Erythroblast (primary cell): ENCODE measurements at regions not wholly inside any gene's neighbourhood (a gene's known extent, or its start where the extent isn't known, plus 50 kb on each side); places are given as distances from the start of the nearest gene placed in this dataset.
A peak's percentile ranks its signal among the peaks of the same experiment; 100 is the strongest.

Source experiments
- DNase-seq, 2 experiments: peaks; one replicate each; lab custom pipeline; 2025; lab: John Stamatoyannopoulos, UW
- GATA1 ChIP-seq: IDR thresholded peaks from 2 replicates; pipeline ENCODE4 v1.6.1; 2011; ENCODE audit warnings: low read depth, mild to moderate bottlenecking, control low read depth, low read length, moderate library complexity
- POLR2A ChIP-seq: IDR thresholded peaks from 2 replicates; pipeline ENCODE4 v1.6.1; 2011; ENCODE audit warnings: mild to moderate bottlenecking, low read length

DNA sequence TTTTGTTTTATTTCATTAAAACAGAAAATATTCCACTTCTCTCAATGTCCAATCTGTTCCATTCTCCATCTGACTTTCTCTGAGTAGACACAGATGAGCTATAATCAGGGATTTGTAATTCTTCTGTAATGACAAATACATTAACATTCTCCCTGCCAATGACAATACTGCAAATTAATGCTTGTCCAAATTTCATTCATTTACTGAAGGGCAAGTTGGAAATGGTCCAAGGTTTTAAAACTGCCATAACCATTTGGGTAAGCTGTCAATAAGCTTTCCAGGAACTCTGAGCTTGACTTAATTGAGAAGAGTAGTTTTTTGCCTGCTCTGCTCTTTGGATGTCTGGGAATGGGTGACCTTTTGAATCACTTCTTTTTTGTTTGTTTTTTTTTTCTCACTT lies 253.5 kb downstream of the DMRTA1 start:
- no peak for DNase-seq
- TF ChIP-seq POLR2A (no peak), GATA1 (no peak)

DNA sequence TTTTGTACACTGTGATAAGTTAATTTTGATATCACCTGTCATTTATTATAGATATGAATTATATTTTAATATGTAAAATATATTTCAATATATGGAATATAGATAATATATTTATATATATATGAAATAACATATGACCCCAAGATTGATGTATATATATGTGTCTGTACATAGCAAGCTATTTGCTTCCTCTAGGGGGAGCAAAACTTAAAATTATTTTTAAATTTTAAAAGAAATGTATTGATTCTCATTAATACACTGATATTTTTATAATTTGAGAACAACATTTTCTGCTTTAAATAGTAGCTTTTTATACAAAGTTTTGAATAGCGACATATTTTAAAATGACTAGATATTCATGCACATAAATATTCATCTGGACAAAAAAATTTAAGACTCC lies 272.0 kb downstream of the DMRTA1 start:
- TF ChIP-seq POLR2A (no peak), GATA1 (no peak)
- no peak for DNase-seq

GRCh38 chr9:22722492-22722891 lies 275.9 kb downstream of the DMRTA1 start:
- TF ChIP-seq POLR2A (no peak), GATA1 (no peak)
- no peak for DNase-seq

DNA sequence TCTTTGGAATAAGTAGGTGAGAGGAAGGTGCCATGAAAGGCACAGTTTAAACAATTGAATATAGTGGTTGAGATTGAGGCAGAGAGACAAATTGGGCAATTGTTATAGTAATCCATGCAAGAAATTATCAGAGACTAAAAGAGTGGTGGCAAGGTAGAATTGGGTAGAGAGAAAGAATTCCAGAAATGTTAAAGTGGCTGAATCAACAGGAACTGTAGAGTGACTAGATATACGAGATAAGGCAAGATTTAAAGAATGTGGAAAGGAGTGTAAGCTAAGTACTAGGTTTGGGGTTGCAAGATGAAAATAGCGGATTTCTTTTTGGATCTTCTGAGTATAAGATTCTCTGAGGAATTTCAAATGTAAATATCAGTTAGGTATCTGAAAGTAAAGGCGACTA lies 285.2 kb downstream of the DMRTA1 start:
- DNase-seq = no peak
- TF ChIP-seq GATA1 (no peak), POLR2A (no peak)

GRCh38 chr9:22739712-22740111 lies 293.1 kb downstream of the DMRTA1 start:
- no peak for DNase-seq
- no peak for TF ChIP-seq POLR2A
- no peak for TF ChIP-seq GATA1

DNA sequence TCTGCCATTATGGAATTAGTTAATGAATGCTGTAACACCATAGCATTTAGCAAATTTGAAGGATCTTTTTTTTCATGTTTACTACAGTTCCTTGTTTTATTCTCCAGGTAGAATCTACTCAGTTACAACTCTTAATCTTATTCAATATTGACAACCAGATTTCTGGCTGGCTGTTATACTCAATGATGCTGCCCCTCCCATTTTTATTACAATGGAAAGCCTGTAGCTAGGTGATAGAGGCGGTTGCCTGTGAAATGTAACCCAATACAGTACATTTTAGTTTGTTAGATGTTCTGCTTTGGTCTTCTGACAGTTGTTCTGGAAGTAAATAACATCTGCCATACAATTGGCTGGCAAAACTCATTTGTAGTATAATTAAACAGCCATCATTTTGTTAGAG lies 294.2 kb downstream of the DMRTA1 start:
- TF ChIP-seq POLR2A = no peak
- DNase-seq = no peak

DNA sequence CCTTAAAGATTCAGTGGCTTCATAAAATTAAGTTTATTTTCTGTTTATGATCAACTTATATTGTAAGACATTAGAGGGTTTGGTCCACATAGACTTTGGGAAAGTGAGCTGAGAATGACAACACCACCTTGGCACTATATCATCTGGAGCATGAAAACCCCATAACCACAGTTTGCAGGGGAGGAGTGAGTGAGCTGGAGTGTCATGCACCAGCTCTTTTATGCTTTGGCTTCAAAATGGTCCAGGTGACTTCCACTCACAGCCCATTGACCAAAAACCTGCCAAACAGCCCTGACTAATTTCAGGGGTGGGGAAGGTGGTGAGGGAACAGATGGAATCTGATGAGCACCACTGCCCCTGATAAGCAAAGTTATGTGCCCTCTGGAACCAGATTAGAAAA lies 295.8 kb downstream of the DMRTA1 start:
- no peak for DNase-seq
- TF ChIP-seq POLR2A = no peak
- TF ChIP-seq GATA1 = no peak

DNA sequence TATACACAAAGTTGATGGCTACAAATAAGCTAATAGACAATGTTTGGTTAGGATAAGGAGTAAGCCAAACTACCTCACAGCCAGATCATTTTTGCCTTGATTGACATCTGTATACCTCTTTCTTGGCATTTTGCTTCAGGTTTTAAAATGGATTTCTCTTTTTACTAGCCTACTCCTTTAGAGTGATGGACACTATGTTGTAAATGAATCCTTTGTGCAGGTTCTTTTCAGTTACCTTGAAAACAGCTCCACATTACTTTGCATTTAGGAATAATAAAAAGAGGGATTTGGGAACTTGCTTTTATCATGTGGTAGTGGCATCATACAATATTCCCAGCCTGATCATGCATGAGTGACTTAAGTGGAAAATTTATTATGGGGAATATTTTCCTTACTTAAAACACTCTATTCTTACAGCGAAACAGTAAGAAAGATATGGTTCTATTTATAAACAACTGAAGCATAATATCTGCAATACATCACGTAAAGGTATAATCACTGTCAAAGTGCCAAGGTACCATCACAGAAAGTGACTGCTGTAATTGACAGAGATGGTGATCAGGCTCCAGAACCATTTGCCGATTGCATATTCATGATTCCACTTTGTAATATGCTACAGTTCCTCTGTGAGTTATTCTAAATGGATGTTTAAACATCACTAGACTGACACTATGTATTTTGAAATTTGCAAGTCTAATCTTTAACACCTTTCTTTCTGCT lies 327.0 kb downstream of the DMRTA1 start:
- no peak for TF ChIP-seq GATA1
- TF ChIP-seq POLR2A = no peak
- no peak for DNase-seq

- DNase-seq = no peak
- TF ChIP-seq GATA1 (no peak), POLR2A (no peak)
Measured at GRCh38 chr9:22790329-22790728, 343.7 kb downstream of the DMRTA1 start.

GRCh38 chr9:22808876-22809275 lies 362.3 kb downstream of the DMRTA1 start:
- no peak for DNase-seq
- TF ChIP-seq POLR2A (no peak), GATA1 (no peak)

GRCh38 chr9:22809371-22809770 lies 362.7 kb downstream of the DMRTA1 start:
- no peak for DNase-seq
- TF ChIP-seq POLR2A = no peak
- no peak for TF ChIP-seq GATA1

DNA sequence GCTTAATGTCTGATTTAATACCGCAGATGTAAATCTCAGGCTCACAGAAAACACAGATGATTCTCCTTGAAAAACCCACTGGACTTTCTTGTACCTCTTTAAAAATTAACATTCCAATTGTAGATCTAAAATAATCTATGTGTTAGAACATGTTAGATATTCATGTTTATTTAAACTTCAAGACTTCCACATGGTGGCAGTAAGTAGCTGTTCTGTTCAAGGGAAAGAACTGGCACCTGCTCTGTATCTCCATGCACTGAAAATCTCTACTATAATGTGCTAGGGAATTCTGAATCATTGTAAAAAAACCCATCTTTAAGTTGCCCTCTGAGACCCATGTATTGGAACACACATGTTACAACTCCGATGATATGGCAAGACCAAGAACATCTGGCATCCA lies 366.9 kb downstream of the DMRTA1 start:
- TF ChIP-seq POLR2A = no peak
- no peak for TF ChIP-seq GATA1
- DNase-seq = peak in 1 of 2 experiments; percentile 3

GRCh38 chr9:22815246-22815645 lies 368.6 kb downstream of the DMRTA1 start:
- TF ChIP-seq POLR2A (no peak), GATA1 (no peak)
- no peak for DNase-seq

GRCh38 chr9:22817181-22817580 lies 370.6 kb downstream of the DMRTA1 start:
- DNase-seq = no peak

DNA sequence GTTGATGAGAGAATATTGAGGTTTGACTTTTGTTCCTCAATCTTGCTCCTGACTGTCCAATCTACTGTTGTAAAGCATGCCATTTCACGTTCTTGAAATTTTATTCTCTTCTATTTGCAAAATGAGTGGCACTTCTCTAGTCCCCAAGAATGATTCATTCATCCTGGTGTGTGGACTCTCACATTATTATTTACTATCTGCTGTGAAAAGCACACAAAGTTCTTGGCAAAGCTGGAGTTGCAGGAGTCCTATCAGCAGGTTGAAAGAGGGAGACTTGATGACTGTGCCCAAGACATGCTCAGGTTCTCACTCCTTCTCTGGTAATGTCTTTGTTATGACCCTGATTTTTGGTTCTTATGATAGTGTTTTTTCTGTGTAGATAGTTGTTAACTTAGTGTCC lies 382.6 kb downstream of the DMRTA1 start:
- no peak for DNase-seq
- TF ChIP-seq GATA1 (no peak), POLR2A (no peak)

More at GRCh38 chr9:22817181-22817580, 370.6 kb downstream of the DMRTA1 start:
- no peak for TF ChIP-seq GATA1
- TF ChIP-seq POLR2A = no peak
